H54 (cell line): ENCODE measurements at regions not wholly inside any gene's neighbourhood (a gene's known extent, or its start where the extent isn't known, plus 50 kb on each side); places are given as distances from the start of the nearest gene placed in this dataset.

Source experiments
- DNase-seq: peaks from one replicate; pipeline ENCODE4 v3.0.0; 2011; ENCODE audit warnings: low spot score, mixed read lengths; ENCODE audit not compliant: insufficient read length
- FAIRE-seq: peaks from 3 replicates; lab custom pipeline; 2011; peaks lifted over from hg19 to GRCh38; lab: Jason Lieb, UNC
- POLR2A ChIP-seq: IDR thresholded peaks from 2 replicates; pipeline ENCODE4 v1.6.1; 2011; ENCODE audit warnings: low read depth, mild to moderate bottlenecking, low read length

GRCh38 chr6:91097364-91097763, 510.5 kb upstream of the MAP3K7 start:
- no peak for TF ChIP-seq POLR2A
- no peak for FAIRE-seq
- DNase-seq: no peak

- no peak for TF ChIP-seq POLR2A
- FAIRE-seq (no peak), DNase-seq (no peak)
Observed at GRCh38 chr6:91094806-91095475, 508.1 kb upstream of the MAP3K7 start.

- no peak for FAIRE-seq
- no peak for DNase-seq
- no peak for TF ChIP-seq POLR2A
Observed at GRCh38 chr6:91094341-91094740, 507.5 kb upstream of the MAP3K7 start.

DNA sequence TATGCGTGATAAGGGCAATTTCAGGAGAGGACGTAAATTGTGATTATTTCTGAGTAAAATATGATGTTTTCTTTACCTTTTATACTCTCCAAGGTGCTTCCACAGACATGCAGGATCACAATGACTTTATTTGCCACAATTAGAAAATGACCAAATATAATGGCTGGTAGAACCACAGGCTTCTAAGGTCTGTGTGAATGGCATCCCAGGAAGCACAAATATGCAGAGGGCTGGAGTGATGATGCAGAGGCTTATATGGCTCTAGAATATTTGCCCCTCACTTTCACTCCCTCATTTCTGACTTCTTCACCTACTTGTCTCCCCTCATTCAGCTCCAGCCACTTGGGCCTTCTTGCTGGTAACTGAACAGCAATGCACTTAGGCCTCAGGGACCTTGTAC, 502.1 kb upstream of the MAP3K7 start:
- FAIRE-seq: no peak
- no peak for TF ChIP-seq POLR2A
- DNase-seq: no peak

DNA sequence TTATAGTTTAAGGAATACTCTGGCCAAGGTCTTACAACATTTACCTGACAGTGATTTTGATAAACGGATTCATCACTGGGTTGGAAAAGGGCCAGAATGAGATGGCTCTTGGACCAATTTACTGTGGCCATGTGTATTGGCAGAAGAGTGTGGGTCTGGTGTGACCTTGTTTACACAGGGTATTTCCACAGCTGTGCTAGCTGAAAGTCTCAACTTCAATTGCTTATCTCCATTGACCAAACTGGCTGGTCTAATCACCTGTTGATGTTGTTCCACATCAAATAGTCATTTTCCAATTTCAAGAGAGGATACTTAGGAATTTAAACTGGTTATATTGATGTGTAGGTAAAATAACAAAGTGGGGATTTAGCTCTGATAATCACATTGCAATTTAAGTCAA, 501.6 kb upstream of the MAP3K7 start:
- no peak for DNase-seq
- TF ChIP-seq POLR2A: no peak
- no peak for FAIRE-seq

DNA sequence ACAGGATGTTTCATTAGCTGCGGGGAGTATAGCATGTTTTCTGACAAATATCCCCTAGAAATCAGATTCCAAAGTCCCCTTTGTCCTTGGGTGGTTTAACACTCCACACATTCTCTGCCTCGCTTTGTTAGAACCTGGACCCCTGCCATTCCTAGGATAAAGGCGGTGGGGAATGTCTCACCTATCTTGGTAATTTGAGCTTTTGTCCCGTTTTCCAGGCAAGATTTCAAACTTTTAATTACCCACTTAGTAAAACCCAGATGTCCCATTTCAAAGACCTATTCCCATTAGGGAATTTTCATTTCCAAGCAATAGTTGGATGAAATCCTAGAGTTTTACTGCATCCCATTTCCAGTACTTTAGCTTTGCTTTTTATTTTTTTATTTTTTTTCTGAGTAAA, 501.0 kb upstream of the MAP3K7 start:
- FAIRE-seq (no peak), DNase-seq (no peak)

GRCh38 chr6:91083211-91083610, 496.3 kb upstream of the MAP3K7 start:
- FAIRE-seq: no peak

More for the DNA sequence above, 501.0 kb upstream of the MAP3K7 start:
- TF ChIP-seq POLR2A: no peak

DNA sequence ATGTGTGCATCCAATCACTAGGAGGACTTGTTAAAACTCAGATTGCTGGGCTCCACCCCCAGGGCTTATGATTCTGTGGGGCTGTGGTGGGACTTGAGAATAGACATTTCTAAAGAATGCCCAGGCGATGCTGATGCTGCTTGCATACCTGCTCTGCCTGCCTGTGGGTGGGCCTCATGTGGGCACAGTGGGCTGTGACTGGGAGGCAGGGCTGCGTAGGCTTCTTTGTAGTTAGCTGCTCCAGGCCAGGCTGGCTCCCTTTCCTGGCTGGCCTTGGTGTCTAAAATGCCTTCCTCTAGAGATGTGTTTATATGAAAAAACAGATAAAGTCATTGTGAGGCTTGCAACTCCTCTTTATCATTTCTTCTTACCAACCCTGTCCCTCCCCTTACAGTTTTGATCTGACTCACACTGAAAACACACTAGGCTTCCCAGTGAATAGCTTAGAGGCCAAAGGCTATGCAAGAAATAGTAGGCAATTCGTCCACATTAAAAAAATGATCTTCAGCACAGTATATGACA, 495.5 kb upstream of the MAP3K7 start:
- DNase-seq: no peak
- no peak for FAIRE-seq
- no peak for TF ChIP-seq POLR2A

More at GRCh38 chr6:91083211-91083610, 496.3 kb upstream of the MAP3K7 start:
- TF ChIP-seq POLR2A: no peak
- DNase-seq: no peak

GRCh38 chr6:91081452-91082067, 494.7 kb upstream of the MAP3K7 start:
- no peak for TF ChIP-seq POLR2A
- FAIRE-seq (peak; percentile 67), DNase-seq (peak; percentile 1)

- FAIRE-seq (no peak), DNase-seq (no peak)
- TF ChIP-seq POLR2A: no peak
Observed at GRCh38 chr6:91080871-91081270, 494.0 kb upstream of the MAP3K7 start.

DNA sequence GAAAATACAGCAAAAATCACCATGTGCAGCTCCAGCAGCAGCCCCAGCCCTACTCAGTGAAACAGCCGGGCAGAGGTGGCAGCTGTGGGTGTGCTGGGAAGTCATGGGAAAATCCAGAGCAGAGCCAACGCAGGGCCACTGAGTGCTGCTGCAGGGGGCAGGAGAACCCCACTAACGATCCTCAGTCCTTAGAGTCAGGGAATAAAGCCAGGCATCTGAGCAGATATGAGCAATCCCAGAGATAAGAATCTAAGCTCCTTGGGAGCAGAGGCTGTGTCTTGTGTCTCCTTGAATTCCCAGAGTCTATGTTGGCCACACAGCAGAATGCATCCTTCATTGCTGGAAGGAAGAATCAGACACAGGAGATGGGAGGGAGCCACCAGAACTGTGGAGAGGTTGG, 493.1 kb upstream of the MAP3K7 start:
- DNase-seq (no peak), FAIRE-seq (no peak)
- TF ChIP-seq POLR2A: no peak

GRCh38 chr6:91075244-91075976, 488.5 kb upstream of the MAP3K7 start:
- no peak for DNase-seq
- TF ChIP-seq POLR2A: no peak
- no peak for FAIRE-seq

DNA sequence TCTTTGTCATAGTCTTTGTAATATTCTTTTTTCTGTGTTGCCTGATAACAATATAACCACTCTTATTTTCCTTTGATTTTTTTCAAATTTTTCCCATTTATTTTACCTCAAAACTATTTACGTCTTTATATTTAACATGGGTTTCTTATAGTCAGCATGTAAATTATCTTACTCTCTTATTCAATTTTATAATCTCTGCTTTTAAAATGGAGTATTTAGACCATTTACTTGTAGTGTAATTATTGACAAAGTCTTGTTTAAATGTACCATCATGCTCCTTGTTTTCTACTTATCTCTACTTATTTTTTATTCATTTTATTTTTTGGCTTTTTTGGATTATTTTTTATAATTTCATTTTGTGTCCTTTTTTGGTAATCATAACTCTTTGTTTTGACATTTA, 476.5 kb upstream of the MAP3K7 start:
- no peak for FAIRE-seq
- no peak for TF ChIP-seq POLR2A

DNA sequence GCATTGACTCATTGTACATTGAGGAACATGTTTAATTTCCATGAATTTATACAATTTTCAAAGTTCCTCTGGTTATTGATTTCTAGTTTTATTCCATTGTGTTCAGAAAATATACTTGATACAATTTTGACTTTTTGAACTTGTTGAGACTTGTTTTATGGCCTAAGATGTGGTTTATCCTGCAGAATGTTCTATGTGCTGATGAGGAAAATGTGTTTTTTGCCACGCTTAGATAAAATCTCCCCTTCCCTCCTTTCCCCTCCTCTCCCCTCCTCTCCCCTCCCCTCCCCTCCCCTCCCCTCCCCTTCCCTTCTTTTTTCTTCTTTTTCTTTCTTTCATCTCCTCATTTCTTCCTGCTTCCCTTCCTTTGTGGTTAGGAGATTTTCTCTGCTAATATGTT, 470.8 kb upstream of the MAP3K7 start:
- DNase-seq (no peak), FAIRE-seq (no peak)
- no peak for TF ChIP-seq POLR2A

More for the DNA sequence above, 476.5 kb upstream of the MAP3K7 start:
- DNase-seq: no peak
